SHP77 (cell line): ENCODE measurements at regions not wholly inside any gene's neighbourhood (a gene's known extent, or its start where the extent isn't known, plus 50 kb on each side); places are given as distances from the start of the nearest gene placed in this dataset.
"Not testable (repeated sequence)": the region's sequence is repeated elsewhere in the genome, so short reads cannot be mapped to it uniquely, and the experiment has no call there.

Source experiments
- DNase-seq, 2 experiments: peaks; one replicate each; lab custom pipeline; 2025; lab: John Stamatoyannopoulos, UW

- DNase-seq: not testable (repeated sequence)
Measured at GRCh38 chr16:51254390-51254789, 103.3 kb upstream of the SALL1 start.

GRCh38 chr16:51248217-51248616 lies 97.1 kb upstream of the SALL1 start:
- DNase-seq: no peak

- DNase-seq: no peak
Measured at GRCh38 chr16:51245658-51245995, 94.6 kb upstream of the SALL1 start.

GRCh38 chr16:51244887-51245657 lies 94.0 kb upstream of the SALL1 start:
- no peak for DNase-seq

GRCh38 chr16:51243936-51244436 lies 92.9 kb upstream of the SALL1 start:
- no peak for DNase-seq

GRCh38 chr16:51242296-51242994 lies 91.4 kb upstream of the SALL1 start:
- no peak for DNase-seq

GRCh38 chr16:51239196-51239595 lies 88.1 kb upstream of the SALL1 start:
- no peak for DNase-seq

- DNase-seq: no peak
Measured at GRCh38 chr16:51237861-51238378, 86.8 kb upstream of the SALL1 start.

GRCh38 chr16:51237207-51237606 lies 86.1 kb upstream of the SALL1 start:
- DNase-seq: no peak

GRCh38 chr16:51236583-51236982 lies 85.5 kb upstream of the SALL1 start:
- no peak for DNase-seq

GRCh38 chr16:51231702-51232101 lies 80.6 kb upstream of the SALL1 start:
- DNase-seq: no peak

- DNase-seq: not testable (repeated sequence)
Measured at GRCh38 chr16:51230035-51230434, 79.0 kb upstream of the SALL1 start.

- DNase-seq: no peak
Measured at GRCh38 chr16:51228097-51228659, 77.1 kb upstream of the SALL1 start.

- no peak for DNase-seq
Measured at GRCh38 chr16:51225878-51226277, 74.8 kb upstream of the SALL1 start.

- no peak for DNase-seq
Measured at GRCh38 chr16:51224317-51224716, 73.2 kb upstream of the SALL1 start.

GRCh38 chr16:51222016-51222415 lies 70.9 kb upstream of the SALL1 start:
- DNase-seq: no peak

- no peak for DNase-seq
Measured at GRCh38 chr16:51211148-51211547, 60.1 kb upstream of the SALL1 start.

GRCh38 chr16:51210087-51210486 lies 59.0 kb upstream of the SALL1 start:
- DNase-seq: no peak

- no peak for DNase-seq
Measured at GRCh38 chr16:51201604-51202003, 50.5 kb upstream of the SALL1 start.
